Erythroblast (primary cell): ENCODE measurements at regions not wholly inside any gene's neighbourhood (a gene's known extent, or its start where the extent isn't known, plus 50 kb on each side); places are given as distances from the start of the nearest gene placed in this dataset.

Experiments
- GATA1 ChIP-seq: IDR thresholded peaks from 2 replicates; pipeline ENCODE4 v1.6.1; 2011; ENCODE audit warnings: low read depth, mild to moderate bottlenecking, control low read depth, low read length, moderate library complexity
- POLR2A ChIP-seq: IDR thresholded peaks from 2 replicates; pipeline ENCODE4 v1.6.1; 2011; ENCODE audit warnings: mild to moderate bottlenecking, low read length

DNA sequence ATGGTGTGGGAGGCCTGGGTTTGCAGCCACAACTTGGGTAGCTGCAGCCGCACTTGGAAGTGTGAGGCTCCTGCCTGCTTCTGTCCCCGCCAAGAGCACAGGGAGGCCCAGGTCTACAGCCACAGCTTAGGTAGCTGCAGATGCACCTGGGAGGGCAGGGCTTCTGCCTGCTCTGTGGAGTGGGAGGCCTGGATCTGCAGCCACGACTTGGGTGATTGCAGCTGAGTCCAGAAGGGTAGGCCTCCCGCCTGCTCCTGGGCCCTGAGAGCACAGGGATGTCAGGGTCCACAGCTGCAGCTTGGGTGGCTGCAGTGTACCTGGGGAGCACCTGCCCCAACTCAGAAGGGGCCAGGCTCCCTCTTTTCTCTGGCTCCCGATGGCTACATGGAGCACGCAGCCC is 287.3 kb downstream of the AEBP2 start:
- no peak for TF ChIP-seq POLR2A
- TF ChIP-seq GATA1: no peak
